ENCODE measurements at regions not wholly inside any gene's neighbourhood (a gene's known extent, or its start where the extent isn't known, plus 50 kb on each side); places are given as distances from the start of the nearest gene placed in this dataset.

DNA sequence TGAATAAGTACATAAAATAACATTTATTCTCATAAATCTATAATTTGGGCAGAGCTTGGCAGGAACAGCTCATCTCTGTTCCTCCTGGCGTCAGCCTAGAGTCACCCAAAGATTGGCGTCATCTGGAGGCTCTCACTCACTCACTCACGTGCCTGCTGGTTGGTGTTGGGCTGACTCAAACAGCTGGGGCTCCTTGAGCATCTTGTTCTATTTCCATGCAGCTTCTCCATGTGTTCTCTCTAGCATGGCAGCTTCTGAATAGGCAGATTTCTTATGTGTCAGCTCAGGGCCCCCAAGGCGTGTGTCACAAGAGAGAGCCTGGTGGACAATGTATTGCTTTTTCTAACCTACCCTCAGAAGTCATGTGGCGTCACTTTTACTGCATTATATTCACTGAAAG lies 70.6 kb upstream of the RAB3GAP2 start:
- TF ChIP-seq GATA2 (IDR thresholded peaks at IDR 0.05; ENCODE audit: low read depth, low read length), result no peak
- no peak for TF ChIP-seq GATA3 (IDR thresholded peaks at IDR 0.05; ENCODE audit: low read depth, low read length)

Data from SH-SY5Y (cell line).